GM12892 (cell line): ENCODE measurements at regions not wholly inside any gene's neighbourhood (a gene's known extent, or its start where the extent isn't known, plus 50 kb on each side); places are given as distances from the start of the nearest gene placed in this dataset.

ENCODE experiments used
- POLR2A ChIP-seq: IDR thresholded peaks from 2 replicates; pipeline ENCODE4 v1.6.1; 2011; ENCODE audit warnings: low read depth, low read length, control low read depth
- POLR2AphosphoS5 ChIP-seq: IDR thresholded peaks from 2 replicates; pipeline ENCODE4 v1.6.1; 2011; ENCODE audit warnings: low read depth, low read length, control low read depth
- TAF1 ChIP-seq: IDR thresholded peaks from 2 replicates; pipeline ENCODE4 v1.6.1; 2011; ENCODE audit warnings: low read depth, mild to moderate bottlenecking, control low read depth, low read length, borderline replicate concordance

- TF ChIP-seq POLR2A, result no peak
- no peak for TF ChIP-seq POLR2AphosphoS5
- TF ChIP-seq TAF1, result no peak
These were observed 795.4 kb downstream of the IGSF11 start for GRCh38 chr3:118239253-118239652.
